HepG2 (cell line): ENCODE measurements at regions not wholly inside any gene's neighbourhood (a gene's known extent, or its start where the extent isn't known, plus 50 kb on each side); places are given as distances from the start of the nearest gene placed in this dataset.

Source experiments
- ATAC-seq: fragments of 200-7000 bp; cut with Tn5 transposase; 3 replicates; pipeline ENCODE4 v1.9.1; 2020; ENCODE audit warnings: mild to moderate bottlenecking, moderate library complexity
- BruUV-seq: library from RNA; stranded (reverse); fragments of 400-500 nt; replicated peaks from 2 replicates; lab custom pipeline; 2021; lab: Mats Ljungman, UMichigan
- CTCF ChIA-PET: fragments of 300-600 bp; formaldehyde crosslinking; extraction: SDS; loops from one replicate; lab custom pipeline; 2021; ENCODE audit warnings: low total read pairs, inconsistent platforms, low intra/inter-chr PET ratio; lab: Yijun Ruan, JAX
- POLR2A ChIA-PET: fragments of 350-600 bp; sonication (Branson Sonifier 250); formaldehyde crosslinking; loops from one replicate; lab custom pipeline; 2020; ENCODE audit warnings: antibody characterized with exemption, inconsistent platforms; lab: Yijun Ruan, JAX
- DNase-seq: peaks from one replicate; pipeline ENCODE4 v3.0.0-alpha.2; 2015; ENCODE audit warnings: low spot score
- FAIRE-seq: peaks from 3 replicates; lab custom pipeline; 2011; peaks lifted over from hg19 to GRCh38; lab: Jason Lieb, UNC
- H2AFZ ChIP-seq: one replicate; pipeline ENCODE4 v1.6.1; 2011; ENCODE audit warnings: low read length, inconsistent platforms
- H3K27ac ChIP-seq: fragments of 300-600 bp; 3 replicates; pipeline ENCODE4 v1.8.0; 2011; ENCODE audit warnings: mixed run types, mild to moderate bottlenecking, mixed read lengths, low read length, inconsistent platforms; ENCODE audit not compliant: insufficient read depth; ENCODE audit errors: extremely low read length
- H3K27me3 ChIP-seq, 2 experiments: fragments of 200-600 bp in 1 of 2; 2 replicates in 1 of 2; 3 replicates in 1 of 2; pipeline versions ENCODE4 v1.6.0 to v1.8.0; 2011; ENCODE audit warnings: low read length in 2 of 2, mild to moderate bottlenecking in 2 of 2, moderate library complexity in 2 of 2, inconsistent platforms in 1 of 2; ENCODE audit not compliant: insufficient read depth in 2 of 2, control insufficient read depth in 1 of 2
- H3K36me3 ChIP-seq, 2 experiments: fragments of 200-600 bp in 1 of 2; replicated peaks in 1 of 2; 2 replicates in 1 of 2; 3 replicates in 1 of 2; pipeline versions ENCODE4 v1.5.1 to v1.8.0; 2011; ENCODE audit warnings: low read length in 2 of 2, inconsistent platforms in 1 of 2; ENCODE audit not compliant: insufficient read depth in 2 of 2, control insufficient read depth in 1 of 2
- H3K4me1 ChIP-seq: 2 replicates; pipeline ENCODE4 v1.5.1; 2012; ENCODE audit warnings: low read length, inconsistent platforms; ENCODE audit not compliant: insufficient read depth
- H3K4me2 ChIP-seq: 2 replicates; pipeline ENCODE4 v1.6.0; 2011; ENCODE audit warnings: low read depth, low read length, inconsistent platforms
- H3K4me3 ChIP-seq, 3 experiments: fragments of 200-600 bp in 1 of 3; sonication (generic), shearing (Covaris generic) in 1 of 3; replicated peaks in 1 of 3; 2 replicates each; pipeline ENCODE4 v1.5.1; 2011 to 2016; ENCODE audit warnings: low read length in 3 of 3, inconsistent platforms in 2 of 3, low read depth in 2 of 3, mild to moderate bottlenecking in 2 of 3, control low read depth in 1 of 3, mixed read lengths in 1 of 3; ENCODE audit not compliant: insufficient read depth in 1 of 3
- H3K79me2 ChIP-seq: one replicate; pipeline ENCODE4 v1.6.1; 2011; ENCODE audit warnings: low read length, inconsistent platforms; ENCODE audit not compliant: insufficient read depth
- H3K9ac ChIP-seq: 2 replicates; pipeline ENCODE4 v1.6.0; 2011; ENCODE audit warnings: mild to moderate bottlenecking, low read depth, low read length, inconsistent platforms; ENCODE audit not compliant: insufficient read depth
- H3K9me3 ChIP-seq: 2 replicates; pipeline ENCODE4 v1.5.1; 2012; ENCODE audit warnings: mild to moderate bottlenecking, low read length
- H4K20me1 ChIP-seq: 2 replicates; pipeline ENCODE4 v1.6.0; 2011; ENCODE audit warnings: inconsistent platforms, mild to moderate bottlenecking, low read length, moderate library complexity; ENCODE audit not compliant: insufficient read depth
- CHD4 ChIP-seq: fragments of 200-600 bp; sonication (generic); IDR thresholded peaks from 2 replicates; pipeline ENCODE4 v1.7.0; 2017; ENCODE audit warnings: mild to moderate bottlenecking, low read length, borderline replicate concordance
- NONO ChIP-seq, 2 experiments: fragments of 450-650 bp in 1 of 2; sonication (generic) in 1 of 2; formaldehyde crosslinking in 1 of 2; IDR thresholded peaks in 1 of 2; conservative IDR thresholded peaks in 1 of 2; 2 replicates each; pipeline versions ENCODE4 v1.6.1 to v1.8.0; 2017 to 2022; ENCODE audit warnings: mild to moderate bottlenecking in 1 of 2, missing genetic modification reagents in 1 of 2, moderate library complexity in 1 of 2
- PTBP1 ChIP-seq: fragments of 200-400 bp; formaldehyde crosslinking; IDR thresholded peaks from 2 replicates; pipeline ENCODE4 v1.6.1; 2018; ENCODE audit warnings: low read length, low read depth; ENCODE audit not compliant: poor library complexity, severe bottlenecking
- ZBTB42 ChIP-seq: sonication (generic); formaldehyde crosslinking; IDR thresholded peaks from 2 replicates; pipeline ENCODE4 v1.5.0; 2020; ENCODE audit warnings: mild to moderate bottlenecking, missing genetic modification reagents
- ZFAT ChIP-seq: sonication (generic); formaldehyde crosslinking; conservative IDR thresholded peaks from 2 replicates; pipeline ENCODE4 v1.8.1; 2023; ENCODE audit warnings: missing genetic modification reagents, inconsistent platforms
- ZFP62 ChIP-seq: sonication (generic); formaldehyde crosslinking; IDR thresholded peaks from 2 replicates; pipeline ENCODE4 v1.4.0; 2020; ENCODE audit warnings: missing genetic modification reagents
- ZNF749 ChIP-seq: sonication (generic); formaldehyde crosslinking; IDR thresholded peaks from 2 replicates; pipeline ENCODE4 v1.8.0; 2022; ENCODE audit warnings: mild to moderate bottlenecking, missing genetic modification reagents, moderate library complexity, borderline replicate concordance
- ZSCAN31 ChIP-seq: sonication (generic); formaldehyde crosslinking; IDR thresholded peaks from 2 replicates; pipeline ENCODE4 v1.5.0; 2020; ENCODE audit warnings: low read depth, mild to moderate bottlenecking, missing genetic modification reagents
- WGBS: methylation state at CpG from one replicate; pipeline ENCODE4 v1.1.6; 2017; ENCODE audit warnings: low lambda C conversion rate; 5-methylcytosine and 5-hydroxymethylcytosine counted together
- in situ Hi-C: cut with HindIII; loops from 2 replicates; pipeline ENCODE4 v1.10.0; 2017; ENCODE audit warnings: low pct_unique_long_range_greater_than_20kb; ENCODE audit not compliant: extremely low pct_ligation_motif_present
- intact Hi-C: fragments of 100-400 bp; cut with micrococcal nuclease; formaldehyde crosslinking; loops from one replicate; pipeline ENCODE4 v1.10.0; 2022; ENCODE audit not compliant: unreplicated experiment
- TF ChIP-seq, protein P1 (sequence below): sonication (generic); formaldehyde crosslinking; IDR thresholded peaks from 2 replicates; pipeline ENCODE4 v1.5.0; 2020; ENCODE audit warnings: missing genetic modification reagents

DNA sequence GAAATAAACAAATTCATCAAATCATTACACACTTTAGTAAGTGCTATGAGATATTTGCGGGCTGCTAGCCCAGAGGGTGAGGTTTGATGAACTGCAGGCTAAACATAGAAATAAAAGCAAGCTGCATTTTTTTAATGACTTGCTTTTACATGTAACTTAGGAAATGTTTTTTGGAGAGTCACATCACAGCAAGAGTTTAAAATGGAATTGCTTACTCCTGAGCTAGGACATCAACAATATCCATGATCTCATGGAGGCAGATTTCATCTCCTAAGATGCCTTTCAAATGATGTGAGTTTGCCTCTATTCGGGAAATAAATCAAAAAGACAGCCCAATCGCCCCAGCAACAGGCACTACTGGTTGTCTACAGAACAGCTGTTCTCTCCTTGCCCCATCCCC, 73.4 kb upstream of the CD44 start (continued):
- TF ChIP-seq PTBP1: no peak
- TF ChIP-seq ZSCAN31: no peak
- TF ChIP-seq ZFP62 (CRISPR knock-in tag): no peak
- TF ChIP-seq NONO (IDR thresholded peaks at IDR 0.05): no peak
- TF ChIP-seq NONO (CRISPR knock-in tag; conservative IDR thresholded peaks at IDR 0.05): no peak
- TF ChIP-seq, all 625 proteins: peak for 0

DNA sequence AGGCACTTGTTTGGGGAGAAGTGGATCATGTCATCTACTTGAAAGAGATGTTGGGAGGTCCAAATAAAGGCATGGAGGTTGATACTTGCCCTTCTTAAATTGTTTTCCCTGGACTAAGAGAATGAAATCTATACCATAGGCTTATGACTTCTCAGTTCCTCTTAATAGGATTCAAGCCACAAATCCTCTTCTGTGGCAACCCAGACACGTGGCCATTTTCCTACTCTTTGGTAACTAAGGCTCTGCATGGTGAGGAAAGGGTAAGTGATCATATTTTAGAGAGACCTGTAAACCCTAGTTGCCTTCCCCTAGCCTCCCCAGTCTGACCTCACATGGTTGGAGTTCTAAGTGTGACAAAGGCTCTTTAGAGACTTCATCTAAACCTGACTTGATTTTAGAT, 72.9 kb upstream of the CD44 start:
- H3K27me3 ChIP-seq: peaks cover 0 to 12% of the 10 kb centered on the region in 2 experiments; a peak in 2 of 5 replicates
- TF ChIP-seq ZBTB42 (no peak), CHD4 (no peak), ZFAT (no peak), ZNF749 (no peak)
- TF ChIP-seq, protein P1, sequence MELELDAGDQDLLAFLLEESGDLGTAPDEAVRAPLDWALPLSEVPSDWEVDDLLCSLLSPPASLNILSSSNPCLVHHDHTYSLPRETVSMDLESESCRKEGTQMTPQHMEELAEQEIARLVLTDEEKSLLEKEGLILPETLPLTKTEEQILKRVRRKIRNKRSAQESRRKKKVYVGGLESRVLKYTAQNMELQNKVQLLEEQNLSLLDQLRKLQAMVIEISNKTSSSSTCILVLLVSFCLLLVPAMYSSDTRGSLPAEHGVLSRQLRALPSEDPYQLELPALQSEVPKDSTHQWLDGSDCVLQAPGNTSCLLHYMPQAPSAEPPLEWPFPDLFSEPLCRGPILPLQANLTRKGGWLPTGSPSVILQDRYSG (CRISPR knock-in tag): no peak
- TF ChIP-seq, all 625 proteins: peak for 0
- no peak overlapping the region for H2AFZ ChIP-seq
- no peak overlapping the region for H3K4me3 ChIP-seq
- WGBS: 0% methylated on average over 1 of the region's 1 CpG
- ChIA-PET POLR2A (no interaction called here), CTCF (no interaction called here)
- no TSS peak for BruUV-seq
- no peaks in the 10 kb centered on the region for H3K36me3 ChIP-seq
- no peak overlapping the region for H3K9ac ChIP-seq
- no peaks in the 10 kb centered on the region for H4K20me1 ChIP-seq
- FAIRE-seq (no peak), DNase-seq (no peak), ATAC-seq (no peak)
- 0 out of 2 replicates have a peak, but pooled peaks cover 4% of the 10 kb centered on the region for H3K9me3 ChIP-seq
- in situ Hi-C loops: no loop called here
- no peak overlapping the region for H3K4me2 ChIP-seq
- intact Hi-C loops: no loop called here
- H3K79me2 ChIP-seq: no peaks in the 10 kb centered on the region
- no peak overlapping the region for H3K27ac ChIP-seq
- H3K4me1 ChIP-seq: no peaks in the 10 kb centered on the region
